Stimulated activated naive CD8-positive, alpha-beta T cell treated with anti-CD3 and anti-CD28 coated beads, Interleukin-15, Interleukin-2, amounts not matched to agents 100 ng/mL and 50 ng/mL, for 24 hours (primary cell): ENCODE measurements at regions not wholly inside any gene's neighbourhood (a gene's known extent, or its start where the extent isn't known, plus 50 kb on each side); places are given as distances from the start of the nearest gene placed in this dataset.

Source experiments
- H3K27ac Mint-ChIP-seq: one replicate; pipeline ENCODE4 v1.8.0; 2021; ENCODE audit warnings: mild to moderate bottlenecking, mixed read lengths
- H3K27me3 Mint-ChIP-seq: one replicate; pipeline ENCODE4 v1.8.0; 2021; ENCODE audit warnings: mixed read lengths
- H3K36me3 Mint-ChIP-seq: one replicate; pipeline ENCODE4 v1.8.0; 2021; ENCODE audit warnings: low read depth, mixed read lengths
- H3K4me1 Mint-ChIP-seq: one replicate; pipeline ENCODE4 v1.8.0; 2021; ENCODE audit warnings: low read depth, mixed read lengths
- H3K4me3 Mint-ChIP-seq: one replicate; pipeline ENCODE4 v1.8.0; 2021; ENCODE audit warnings: mild to moderate bottlenecking, mixed read lengths
- H3K9me3 Mint-ChIP-seq: one replicate; pipeline ENCODE4 v1.8.0; 2021; ENCODE audit warnings: mixed read lengths

DNA sequence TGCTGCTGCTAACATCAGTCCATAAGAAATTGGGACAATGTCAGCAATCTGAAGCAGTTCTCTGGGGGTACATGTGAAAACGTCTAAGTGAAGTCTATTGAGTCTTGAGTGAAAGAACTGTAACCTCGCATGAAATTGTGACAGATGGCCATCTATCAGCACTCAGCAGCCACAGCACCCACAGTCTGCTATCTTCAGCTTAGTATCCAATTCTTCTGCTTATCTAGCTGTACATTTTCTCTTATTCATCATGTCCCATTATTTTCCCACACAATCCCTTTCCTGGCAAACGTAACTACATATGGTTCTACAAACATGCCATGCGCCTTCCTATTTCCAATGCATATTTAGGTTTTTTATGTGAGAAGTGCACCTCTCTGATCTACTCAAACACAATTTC lies 629.7 kb downstream of the NTRK3 start:
- Mint-ChIP-seq H3K9me3 (peaks cover 14% of the 10 kb centered on the region), H3K27me3 (peaks cover 6% of the 10 kb centered on the region), H3K4me3 (no peak overlapping the region), H3K36me3 (no peaks in the 10 kb centered on the region), H3K4me1 (no peaks in the 10 kb centered on the region), H3K27ac (no peak overlapping the region)

DNA sequence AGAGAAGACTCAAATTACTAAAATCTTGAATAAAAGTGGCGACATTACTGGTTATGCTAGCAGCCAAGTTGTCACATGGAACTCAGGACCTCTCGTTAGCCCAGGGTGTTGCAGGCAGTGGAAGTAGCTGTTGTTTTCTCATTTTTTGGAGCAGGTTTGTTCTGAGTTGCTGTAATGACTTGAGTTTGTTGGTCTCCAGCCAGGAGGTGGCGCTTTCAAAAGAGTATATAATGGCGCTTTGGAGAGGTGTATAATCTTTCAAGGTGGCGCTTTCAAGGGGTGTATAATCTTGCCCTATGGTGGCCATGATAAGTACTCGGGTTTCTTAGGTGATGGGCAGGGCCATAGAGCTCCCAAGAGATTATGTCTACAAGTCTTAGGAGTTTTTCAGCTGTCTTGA lies 632.7 kb downstream of the NTRK3 start:
- H3K36me3 Mint-ChIP-seq, result no peaks in the 10 kb centered on the region
- H3K4me1 Mint-ChIP-seq, result no peaks in the 10 kb centered on the region
- no peak overlapping the region for H3K4me3 Mint-ChIP-seq
- peaks cover 6% of the 10 kb centered on the region for H3K27me3 Mint-ChIP-seq
- H3K27ac Mint-ChIP-seq, result no peak overlapping the region
- H3K9me3 Mint-ChIP-seq, result peaks cover 16% of the 10 kb centered on the region

DNA sequence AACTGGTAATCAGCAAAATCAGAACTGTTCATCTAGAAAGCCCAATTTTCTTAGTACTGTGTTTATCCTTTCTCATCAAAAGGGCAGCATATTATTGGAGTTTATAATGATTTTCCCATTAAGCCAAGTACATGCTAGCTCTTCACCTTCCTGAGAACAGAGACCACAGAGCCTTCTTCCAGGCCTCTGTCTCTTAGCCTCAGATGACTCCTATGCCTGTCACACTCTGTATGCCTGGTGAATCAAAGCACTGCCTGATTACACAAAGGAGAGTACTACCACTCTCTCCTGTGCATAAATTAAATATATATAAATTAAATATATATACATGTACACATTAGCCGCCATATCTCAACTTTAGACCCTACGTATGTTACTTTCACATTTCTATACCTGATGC lies 636.1 kb downstream of the NTRK3 start:
- peaks cover 6% of the 10 kb centered on the region for H3K27me3 Mint-ChIP-seq
- H3K4me3 Mint-ChIP-seq, result no peak overlapping the region
- no peaks in the 10 kb centered on the region for H3K36me3 Mint-ChIP-seq
- no peak overlapping the region for H3K27ac Mint-ChIP-seq
- peaks cover 12% of the 10 kb centered on the region for H3K9me3 Mint-ChIP-seq
- H3K4me1 Mint-ChIP-seq, result no peaks in the 10 kb centered on the region

DNA sequence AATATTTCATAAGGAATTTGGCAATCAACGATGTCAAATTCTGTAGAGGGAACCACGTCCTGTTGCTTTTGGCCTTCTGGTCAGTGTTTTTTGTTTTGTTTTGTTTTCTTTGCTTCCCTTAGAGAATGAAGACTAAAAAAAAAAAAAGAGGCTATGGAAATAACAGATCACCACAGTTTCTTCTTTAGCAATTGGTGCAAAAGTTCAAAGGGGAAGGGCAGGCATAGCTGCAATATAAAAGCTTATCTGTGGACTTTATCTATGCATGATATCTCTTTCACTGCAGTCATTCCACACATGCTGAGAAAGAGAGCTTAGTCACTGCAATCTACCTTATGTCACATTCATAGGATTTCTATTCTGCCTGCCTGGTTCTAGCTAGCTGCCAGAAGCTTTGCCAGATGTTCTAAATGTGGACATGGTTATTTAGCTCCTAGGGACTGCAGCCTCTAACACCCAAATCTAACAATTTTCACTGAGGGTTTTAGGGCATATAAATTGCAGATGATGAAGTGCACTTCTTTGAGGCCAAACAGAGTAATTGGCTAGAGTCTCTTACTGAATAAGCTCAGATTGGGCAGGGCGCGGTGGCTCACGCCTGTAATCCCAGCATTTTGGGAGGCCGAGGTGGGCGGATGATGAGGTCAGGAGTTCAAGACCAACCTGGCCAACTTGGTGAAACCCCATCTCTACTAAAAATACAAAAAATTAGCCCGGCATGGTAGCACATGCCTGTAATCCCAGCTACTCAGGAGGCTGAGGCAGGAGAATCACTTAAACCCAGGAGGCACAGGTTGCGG lies 637.2 kb downstream of the NTRK3 start:
- no peaks in the 10 kb centered on the region for H3K36me3 Mint-ChIP-seq
- H3K4me3 Mint-ChIP-seq, result no peak overlapping the region
- peaks cover 7% of the 10 kb centered on the region for H3K9me3 Mint-ChIP-seq
- no peak overlapping the region for H3K27ac Mint-ChIP-seq
- H3K4me1 Mint-ChIP-seq, result no peaks in the 10 kb centered on the region
- H3K27me3 Mint-ChIP-seq, result peaks cover 6% of the 10 kb centered on the region

DNA sequence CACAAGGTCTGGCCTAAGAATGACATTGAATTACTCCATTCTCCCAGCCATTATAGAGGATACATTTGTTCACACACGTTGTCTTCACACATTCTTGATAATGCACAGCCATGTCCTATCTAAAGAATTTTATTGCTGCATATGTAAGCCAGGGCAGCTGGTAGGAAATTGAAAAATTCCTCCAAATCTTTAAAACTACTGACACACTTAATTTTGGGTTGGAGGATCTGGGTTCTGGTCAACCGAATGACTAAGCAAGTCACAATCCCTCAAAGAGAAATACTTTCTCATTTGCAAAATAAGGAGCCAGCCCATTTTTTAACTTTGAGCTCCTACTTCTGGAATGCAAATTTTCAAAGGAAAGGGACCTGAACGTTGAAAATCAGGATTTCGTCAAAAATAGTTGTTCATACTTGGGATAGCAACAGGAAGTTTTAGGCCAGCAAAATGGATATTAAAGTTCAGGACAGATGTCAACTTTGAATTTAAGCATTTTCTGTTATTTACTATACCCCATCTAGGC lies 638.3 kb downstream of the NTRK3 start:
- Mint-ChIP-seq H3K4me3 (no peak overlapping the region), H3K4me1 (no peaks in the 10 kb centered on the region), H3K27me3 (peaks cover 6% of the 10 kb centered on the region), H3K27ac (no peak overlapping the region), H3K36me3 (no peaks in the 10 kb centered on the region), H3K9me3 (peaks cover 7% of the 10 kb centered on the region)

DNA sequence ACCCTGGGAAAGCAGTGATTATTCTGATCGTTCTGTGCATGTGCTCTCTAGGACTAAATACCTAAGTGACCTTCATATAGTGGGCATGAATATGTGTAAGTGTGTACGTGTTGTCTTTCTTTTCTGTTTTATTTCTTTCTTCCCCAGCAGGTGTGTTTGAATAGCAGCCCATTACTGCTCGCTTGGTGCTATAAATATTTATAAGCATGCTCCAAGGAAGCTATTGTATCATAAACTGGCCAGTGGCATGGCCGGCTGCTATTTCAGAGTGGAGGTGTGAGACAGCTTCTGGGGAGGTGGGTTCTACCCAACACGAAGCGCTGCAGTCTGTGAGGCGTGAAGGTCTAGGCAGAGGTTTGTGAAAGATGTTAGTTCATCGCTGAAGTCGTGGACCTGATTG lies 641.8 kb downstream of the NTRK3 start:
- Mint-ChIP-seq H3K27me3 (no peaks in the 10 kb centered on the region), H3K9me3 (no peaks in the 10 kb centered on the region), H3K27ac (no peak overlapping the region), H3K4me3 (no peak overlapping the region), H3K4me1 (no peaks in the 10 kb centered on the region), H3K36me3 (no peaks in the 10 kb centered on the region)

DNA sequence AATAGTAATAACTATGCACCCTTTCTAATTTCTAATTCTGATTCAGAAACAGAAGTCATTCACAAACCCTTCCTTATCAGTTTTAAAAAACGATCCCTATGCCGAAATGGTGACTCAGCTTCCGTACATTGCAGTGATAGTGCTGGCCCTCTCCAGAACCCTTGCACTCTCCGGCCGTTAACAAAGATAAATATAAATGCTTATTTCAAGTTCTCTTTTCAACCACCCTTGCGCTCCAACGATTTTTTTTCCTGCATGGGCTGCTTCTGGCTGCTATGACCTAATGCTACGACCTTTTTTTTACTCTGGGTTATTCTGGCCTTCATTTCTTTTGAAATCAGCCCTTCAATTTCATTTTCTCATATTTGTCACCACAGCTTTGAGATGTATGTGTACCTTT lies 646.2 kb downstream of the NTRK3 start:
- H3K27me3 Mint-ChIP-seq, result peaks cover 4% of the 10 kb centered on the region
- no peaks in the 10 kb centered on the region for H3K9me3 Mint-ChIP-seq
- H3K27ac Mint-ChIP-seq, result no peak overlapping the region
- no peaks in the 10 kb centered on the region for H3K4me1 Mint-ChIP-seq
- no peak overlapping the region for H3K4me3 Mint-ChIP-seq
- H3K36me3 Mint-ChIP-seq, result no peaks in the 10 kb centered on the region

DNA sequence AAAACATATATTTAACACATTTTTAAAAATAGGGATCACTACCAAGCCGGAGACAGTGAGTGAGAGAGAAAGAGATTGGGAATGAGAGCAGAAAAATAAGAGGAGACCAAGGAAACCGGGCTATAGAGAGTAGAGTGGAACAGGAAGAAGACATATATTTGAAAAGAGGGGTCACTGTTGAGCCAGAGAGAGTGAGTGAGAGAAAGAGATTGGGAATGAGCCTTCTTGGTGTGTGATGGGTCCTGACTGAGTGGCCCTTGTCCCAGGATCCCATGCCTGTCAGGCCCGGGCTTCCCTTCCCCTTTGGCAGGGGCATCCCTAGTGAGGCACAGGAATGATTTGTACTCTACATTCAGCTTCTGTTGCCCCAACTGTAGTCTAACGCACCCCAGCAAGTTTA lies 646.6 kb downstream of the NTRK3 start:
- Mint-ChIP-seq H3K27ac (no peak overlapping the region), H3K27me3 (peaks cover 4% of the 10 kb centered on the region), H3K4me3 (no peak overlapping the region), H3K4me1 (no peaks in the 10 kb centered on the region), H3K9me3 (no peaks in the 10 kb centered on the region), H3K36me3 (no peaks in the 10 kb centered on the region)

DNA sequence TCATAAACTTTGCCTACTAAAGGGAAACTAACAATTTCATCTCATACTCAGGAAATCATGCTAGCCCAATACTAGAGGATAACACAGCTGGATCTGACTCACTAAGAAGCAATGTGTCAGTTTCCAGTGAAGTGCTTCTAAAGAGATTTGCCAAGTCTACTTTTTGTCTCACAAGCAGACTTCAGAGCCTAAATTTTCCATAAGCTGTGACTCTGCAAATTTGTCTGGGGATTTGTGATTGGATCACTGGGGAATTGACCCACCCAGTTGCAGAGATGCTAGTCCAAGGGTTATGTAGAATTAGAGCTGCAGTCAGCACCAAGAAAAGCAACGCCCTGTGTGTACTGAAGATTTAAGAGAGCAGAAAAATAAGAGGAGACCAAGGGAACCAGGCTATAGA lies 647.1 kb downstream of the NTRK3 start:
- H3K27ac Mint-ChIP-seq, result no peak overlapping the region
- peaks cover 4% of the 10 kb centered on the region for H3K27me3 Mint-ChIP-seq
- no peaks in the 10 kb centered on the region for H3K4me1 Mint-ChIP-seq
- H3K4me3 Mint-ChIP-seq, result no peak overlapping the region
- H3K36me3 Mint-ChIP-seq, result no peaks in the 10 kb centered on the region
- H3K9me3 Mint-ChIP-seq, result no peaks in the 10 kb centered on the region

DNA sequence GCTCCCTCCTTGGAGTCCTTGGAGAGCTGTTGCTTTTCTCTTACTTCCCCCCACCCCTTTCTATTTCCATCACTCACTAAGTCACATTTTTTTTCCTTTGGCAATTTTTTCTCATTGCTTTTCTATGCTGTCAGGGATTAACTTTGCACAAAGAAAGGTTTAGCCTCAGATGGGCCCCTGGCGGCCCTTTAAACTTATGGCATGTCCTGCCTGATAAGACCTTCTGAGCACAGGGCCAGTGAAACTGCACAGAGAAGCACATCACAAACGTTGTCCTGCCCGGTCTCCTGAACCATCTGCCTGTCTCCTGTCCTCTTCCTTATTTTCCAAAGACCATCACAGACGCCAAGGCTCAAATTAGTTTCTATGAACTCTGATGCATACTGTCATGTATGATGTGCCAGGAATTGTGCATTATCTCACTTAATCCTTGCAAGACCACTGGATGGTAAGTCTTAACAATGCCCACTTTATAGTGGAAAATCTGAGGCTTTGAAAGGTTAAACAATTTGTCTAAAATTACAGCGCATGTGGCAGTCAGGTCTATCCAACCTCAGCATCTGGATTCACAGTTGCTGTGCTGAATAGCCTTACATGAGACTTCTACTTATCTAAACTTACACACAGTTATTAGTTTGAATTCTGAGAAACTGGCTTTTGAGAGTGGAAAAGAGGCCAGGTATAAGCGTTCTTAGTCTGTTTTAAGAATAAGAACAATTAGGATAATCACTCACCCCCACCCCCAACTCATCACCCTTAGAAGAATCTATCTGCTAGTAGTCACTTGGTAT lies 648.1 kb downstream of the NTRK3 start:
- no peaks in the 10 kb centered on the region for H3K4me1 Mint-ChIP-seq
- no peak overlapping the region for H3K27ac Mint-ChIP-seq
- no peaks in the 10 kb centered on the region for H3K9me3 Mint-ChIP-seq

DNA sequence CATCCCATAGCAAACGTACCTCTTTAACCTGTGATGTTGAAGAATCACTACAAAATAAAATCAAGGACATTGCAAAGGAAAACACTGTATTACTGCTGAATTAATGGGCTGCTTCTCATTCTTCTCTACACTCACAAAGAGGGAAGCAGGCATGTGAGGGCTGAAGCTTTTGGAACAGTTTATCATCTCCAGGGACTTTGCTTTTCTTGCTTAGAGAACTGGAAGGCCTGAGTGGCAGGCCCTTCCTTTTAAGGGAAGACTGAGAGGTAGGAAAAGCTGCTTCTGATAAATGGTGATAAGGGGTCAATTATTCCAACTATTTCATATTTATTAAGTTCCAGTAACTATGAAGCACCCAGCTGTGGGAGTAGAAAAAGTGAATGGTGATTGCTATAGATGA lies 649.6 kb downstream of the NTRK3 start:
- Mint-ChIP-seq H3K27ac (no peak overlapping the region), H3K36me3 (no peaks in the 10 kb centered on the region), H3K27me3 (peaks cover 4% of the 10 kb centered on the region), H3K9me3 (no peaks in the 10 kb centered on the region), H3K4me3 (no peak overlapping the region), H3K4me1 (no peaks in the 10 kb centered on the region)

More for the DNA sequence above, 648.1 kb downstream of the NTRK3 start:
- H3K27me3 Mint-ChIP-seq, result peaks cover 4% of the 10 kb centered on the region
- H3K4me3 Mint-ChIP-seq, result no peak overlapping the region
- H3K36me3 Mint-ChIP-seq, result no peaks in the 10 kb centered on the region

DNA sequence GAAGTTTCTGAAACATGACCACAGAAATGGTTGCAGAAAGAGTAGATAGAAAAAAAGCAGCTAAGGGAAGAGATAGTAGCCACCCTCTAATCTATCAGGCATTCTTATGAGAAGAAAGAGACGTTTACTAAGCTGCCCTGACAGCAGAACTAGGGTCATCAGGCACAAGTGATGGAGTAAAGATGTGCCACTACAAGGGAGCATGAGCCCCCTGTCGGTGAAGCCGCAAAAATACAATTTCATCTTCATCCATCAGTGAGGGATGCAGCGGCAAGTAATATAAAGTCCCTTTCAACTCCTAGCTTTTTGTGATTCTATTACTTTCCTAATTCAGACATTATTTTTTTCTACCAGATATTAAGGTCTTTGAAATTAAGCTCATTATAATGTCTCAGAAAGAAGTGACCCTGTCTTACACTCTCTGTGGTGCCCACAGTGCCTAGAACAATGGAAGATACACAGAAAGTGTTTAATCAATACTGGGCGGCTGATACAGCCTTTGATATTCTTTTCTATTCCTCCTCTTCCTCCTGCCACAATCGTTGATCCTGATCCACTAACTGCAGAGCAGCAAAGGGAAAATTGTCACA lies 651.6 kb downstream of the NTRK3 start:
- Mint-ChIP-seq H3K4me1 (no peaks in the 10 kb centered on the region), H3K4me3 (no peak overlapping the region), H3K36me3 (no peaks in the 10 kb centered on the region), H3K27me3 (peaks cover 4% of the 10 kb centered on the region), H3K27ac (no peak overlapping the region), H3K9me3 (no peaks in the 10 kb centered on the region)

DNA sequence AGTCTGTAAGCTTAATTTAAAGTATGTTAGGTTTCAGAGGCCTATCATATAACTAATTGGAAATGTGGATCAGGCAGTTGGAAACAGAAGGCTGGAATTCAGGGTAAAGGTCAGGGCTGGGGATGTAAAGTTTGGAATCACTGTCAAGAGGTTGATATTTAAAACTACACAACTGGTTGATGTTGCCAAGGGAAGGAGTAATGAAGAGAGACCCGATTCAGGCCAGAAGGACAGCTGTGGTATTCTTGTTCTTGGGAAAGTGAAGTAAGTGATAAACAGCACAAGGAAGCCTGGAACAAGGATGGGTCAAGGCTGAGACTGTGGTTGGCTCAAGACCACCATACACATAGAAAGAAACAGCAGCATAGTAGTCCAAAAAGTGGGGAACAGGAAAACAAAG lies 654.2 kb downstream of the NTRK3 start:
- Mint-ChIP-seq H3K27ac (no peak overlapping the region), H3K4me1 (peaks cover 8% of the 10 kb centered on the region), H3K36me3 (no peaks in the 10 kb centered on the region), H3K27me3 (peaks cover 2% of the 10 kb centered on the region), H3K9me3 (no peaks in the 10 kb centered on the region), H3K4me3 (no peak overlapping the region)

DNA sequence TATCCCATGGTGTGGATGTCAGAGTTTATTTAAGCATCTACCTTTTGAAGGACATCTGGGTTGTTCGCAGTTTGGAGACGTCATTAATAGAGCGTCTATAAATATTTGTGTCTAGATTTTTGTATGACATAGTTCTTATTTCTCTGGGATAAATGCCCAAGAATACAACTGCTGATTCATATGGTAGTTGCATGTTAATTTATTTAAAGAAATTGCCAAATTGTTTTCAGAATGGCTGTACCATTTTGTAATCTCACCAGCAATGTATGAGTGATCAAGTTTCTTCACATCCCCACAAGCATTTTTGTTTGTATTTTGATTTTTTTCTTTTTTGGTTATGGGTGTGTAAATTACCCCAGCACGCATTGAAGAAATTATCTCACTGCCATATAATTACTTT lies 656.9 kb downstream of the NTRK3 start:
- Mint-ChIP-seq H3K27ac (no peak overlapping the region), H3K9me3 (peaks cover 7% of the 10 kb centered on the region), H3K4me3 (no peak overlapping the region), H3K36me3 (no peaks in the 10 kb centered on the region), H3K4me1 (peaks cover 17% of the 10 kb centered on the region), H3K27me3 (no peaks in the 10 kb centered on the region)

DNA sequence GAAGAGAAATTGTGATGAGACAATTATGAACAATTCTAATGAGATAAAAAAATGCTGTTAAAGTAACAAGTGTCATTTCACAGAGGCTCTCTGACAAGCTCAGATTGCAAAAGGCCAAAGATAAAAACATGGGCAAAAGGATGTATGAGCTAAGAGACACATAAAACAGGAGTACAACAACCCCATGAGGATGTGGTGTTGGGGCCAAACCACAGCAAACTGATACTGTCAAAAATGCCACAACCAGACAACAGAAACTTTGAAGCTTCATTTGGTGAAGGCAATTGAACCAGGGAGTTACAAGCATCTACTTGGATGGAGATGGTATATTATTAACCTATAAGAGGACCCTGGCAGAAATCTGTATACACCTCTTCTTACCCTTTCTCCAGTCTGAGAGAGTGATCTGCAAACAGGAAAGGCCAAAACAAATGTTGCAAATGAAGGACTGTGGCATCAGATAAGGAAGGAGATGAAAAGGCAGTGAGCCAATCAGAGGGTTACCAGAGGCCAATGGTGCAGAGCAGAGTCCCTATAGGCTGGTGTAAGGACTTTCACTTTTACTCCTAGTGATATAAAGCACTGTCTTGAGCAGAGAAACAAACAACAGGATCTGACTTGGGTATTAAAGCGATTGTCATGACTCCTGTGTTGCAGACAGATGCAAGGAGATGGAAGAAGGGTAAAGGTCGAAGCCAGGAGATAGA lies 659.0 kb downstream of the NTRK3 start:
- H3K27me3 Mint-ChIP-seq, result no peaks in the 10 kb centered on the region
- no peaks in the 10 kb centered on the region for H3K36me3 Mint-ChIP-seq
- H3K4me1 Mint-ChIP-seq, result peaks cover 17% of the 10 kb centered on the region
- H3K4me3 Mint-ChIP-seq, result no peak overlapping the region
- H3K27ac Mint-ChIP-seq, result no peak overlapping the region
- H3K9me3 Mint-ChIP-seq, result peaks cover 12% of the 10 kb centered on the region
